HL-60 (cell line): ENCODE measurements at regions not wholly inside any gene's neighbourhood (a gene's known extent, or its start where the extent isn't known, plus 50 kb on each side); places are given as distances from the start of the nearest gene placed in this dataset.

ENCODE experiments used
- DNase-seq, 2 experiments: peaks; one replicate each; pipeline ENCODE4 v3.0.0-alpha.2; 2010 to 2020; ENCODE audit warnings: low read depth in 1 of 2, low spot score in 1 of 2
- H3K27ac ChIP-seq: fragments of 250-450 bp; sonication (Bioruptor Pico); replicated peaks from 2 replicates; pipeline ENCODE4 v1.5.1; 2020; ENCODE audit warnings: mild to moderate bottlenecking, moderate library complexity
- H3K27me3 ChIP-seq: fragments of 250-450 bp; sonication (Bioruptor Pico); 2 replicates; pipeline ENCODE4 v1.5.1; 2021; ENCODE audit warnings: mild to moderate bottlenecking, moderate library complexity; ENCODE audit not compliant: insufficient read depth, poor library complexity, severe bottlenecking
- H3K4me3 ChIP-seq: replicated peaks from 2 replicates; pipeline ENCODE4 v1.5.1; 2011; ENCODE audit warnings: mild to moderate bottlenecking, control low read depth, low read length; ENCODE audit not compliant: insufficient read depth
- GABPA ChIP-seq: IDR thresholded peaks from 2 replicates; pipeline ENCODE4 v1.6.1; 2012; ENCODE audit warnings: low read depth
- POLR2AphosphoS5 ChIP-seq: IDR thresholded peaks from 2 replicates; pipeline ENCODE4 v1.6.1; 2012; ENCODE audit warnings: low read depth
- SPI1 ChIP-seq: IDR thresholded peaks from 2 replicates; pipeline ENCODE4 v1.6.1; 2012; ENCODE audit warnings: low read depth, mild to moderate bottlenecking, borderline replicate concordance
- TF ChIP-seq, protein P1 (sequence below): IDR thresholded peaks from one replicate; pipeline ENCODE4 v1.5.1; 2011; ENCODE audit warnings: low read length, control low read depth, inconsistent platforms; ENCODE audit not compliant: insufficient read depth
- TF ChIP-seq, protein P2 (sequence below): IDR thresholded peaks from 2 replicates; pipeline ENCODE4 v1.6.1; 2012; ENCODE audit warnings: low read depth; ENCODE audit not compliant: insufficient replicate concordance

DNA sequence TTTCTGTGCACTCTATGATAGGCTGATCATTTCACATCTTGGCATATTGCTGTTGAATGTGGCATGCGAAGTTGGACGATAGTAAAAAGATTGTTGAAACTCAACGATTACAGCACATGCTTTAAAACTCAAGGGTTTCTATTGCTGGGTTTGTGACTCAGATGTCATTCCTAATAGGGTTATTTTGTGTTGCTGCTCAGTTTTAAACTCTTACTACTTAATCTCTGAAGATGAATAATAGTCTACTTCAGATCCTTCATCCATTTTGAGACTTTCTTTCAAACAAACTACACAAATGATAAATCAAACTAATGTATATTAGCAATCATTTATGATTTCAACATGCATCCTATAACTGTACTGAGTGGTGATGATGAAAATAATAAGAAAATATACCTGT lies 71.3 kb upstream of the MBNL1 start:
- H3K27me3 ChIP-seq, result no peaks in the 10 kb centered on the region
- DNase-seq, result no peak
- peak overlapping the region; percentile 91 for H3K27ac ChIP-seq
- no peak overlapping the region for H3K4me3 ChIP-seq
- TF ChIP-seq, protein P1, sequence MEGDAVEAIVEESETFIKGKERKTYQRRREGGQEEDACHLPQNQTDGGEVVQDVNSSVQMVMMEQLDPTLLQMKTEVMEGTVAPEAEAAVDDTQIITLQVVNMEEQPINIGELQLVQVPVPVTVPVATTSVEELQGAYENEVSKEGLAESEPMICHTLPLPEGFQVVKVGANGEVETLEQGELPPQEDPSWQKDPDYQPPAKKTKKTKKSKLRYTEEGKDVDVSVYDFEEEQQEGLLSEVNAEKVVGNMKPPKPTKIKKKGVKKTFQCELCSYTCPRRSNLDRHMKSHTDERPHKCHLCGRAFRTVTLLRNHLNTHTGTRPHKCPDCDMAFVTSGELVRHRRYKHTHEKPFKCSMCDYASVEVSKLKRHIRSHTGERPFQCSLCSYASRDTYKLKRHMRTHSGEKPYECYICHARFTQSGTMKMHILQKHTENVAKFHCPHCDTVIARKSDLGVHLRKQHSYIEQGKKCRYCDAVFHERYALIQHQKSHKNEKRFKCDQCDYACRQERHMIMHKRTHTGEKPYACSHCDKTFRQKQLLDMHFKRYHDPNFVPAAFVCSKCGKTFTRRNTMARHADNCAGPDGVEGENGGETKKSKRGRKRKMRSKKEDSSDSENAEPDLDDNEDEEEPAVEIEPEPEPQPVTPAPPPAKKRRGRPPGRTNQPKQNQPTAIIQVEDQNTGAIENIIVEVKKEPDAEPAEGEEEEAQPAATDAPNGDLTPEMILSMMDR, result no peak
- TF ChIP-seq GABPA (no peak), SPI1 (no peak)
- TF ChIP-seq, protein P2, sequence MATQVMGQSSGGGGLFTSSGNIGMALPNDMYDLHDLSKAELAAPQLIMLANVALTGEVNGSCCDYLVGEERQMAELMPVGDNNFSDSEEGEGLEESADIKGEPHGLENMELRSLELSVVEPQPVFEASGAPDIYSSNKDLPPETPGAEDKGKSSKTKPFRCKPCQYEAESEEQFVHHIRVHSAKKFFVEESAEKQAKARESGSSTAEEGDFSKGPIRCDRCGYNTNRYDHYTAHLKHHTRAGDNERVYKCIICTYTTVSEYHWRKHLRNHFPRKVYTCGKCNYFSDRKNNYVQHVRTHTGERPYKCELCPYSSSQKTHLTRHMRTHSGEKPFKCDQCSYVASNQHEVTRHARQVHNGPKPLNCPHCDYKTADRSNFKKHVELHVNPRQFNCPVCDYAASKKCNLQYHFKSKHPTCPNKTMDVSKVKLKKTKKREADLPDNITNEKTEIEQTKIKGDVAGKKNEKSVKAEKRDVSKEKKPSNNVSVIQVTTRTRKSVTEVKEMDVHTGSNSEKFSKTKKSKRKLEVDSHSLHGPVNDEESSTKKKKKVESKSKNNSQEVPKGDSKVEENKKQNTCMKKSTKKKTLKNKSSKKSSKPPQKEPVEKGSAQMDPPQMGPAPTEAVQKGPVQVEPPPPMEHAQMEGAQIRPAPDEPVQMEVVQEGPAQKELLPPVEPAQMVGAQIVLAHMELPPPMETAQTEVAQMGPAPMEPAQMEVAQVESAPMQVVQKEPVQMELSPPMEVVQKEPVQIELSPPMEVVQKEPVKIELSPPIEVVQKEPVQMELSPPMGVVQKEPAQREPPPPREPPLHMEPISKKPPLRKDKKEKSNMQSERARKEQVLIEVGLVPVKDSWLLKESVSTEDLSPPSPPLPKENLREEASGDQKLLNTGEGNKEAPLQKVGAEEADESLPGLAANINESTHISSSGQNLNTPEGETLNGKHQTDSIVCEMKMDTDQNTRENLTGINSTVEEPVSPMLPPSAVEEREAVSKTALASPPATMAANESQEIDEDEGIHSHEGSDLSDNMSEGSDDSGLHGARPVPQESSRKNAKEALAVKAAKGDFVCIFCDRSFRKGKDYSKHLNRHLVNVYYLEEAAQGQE, result no peak

DNA sequence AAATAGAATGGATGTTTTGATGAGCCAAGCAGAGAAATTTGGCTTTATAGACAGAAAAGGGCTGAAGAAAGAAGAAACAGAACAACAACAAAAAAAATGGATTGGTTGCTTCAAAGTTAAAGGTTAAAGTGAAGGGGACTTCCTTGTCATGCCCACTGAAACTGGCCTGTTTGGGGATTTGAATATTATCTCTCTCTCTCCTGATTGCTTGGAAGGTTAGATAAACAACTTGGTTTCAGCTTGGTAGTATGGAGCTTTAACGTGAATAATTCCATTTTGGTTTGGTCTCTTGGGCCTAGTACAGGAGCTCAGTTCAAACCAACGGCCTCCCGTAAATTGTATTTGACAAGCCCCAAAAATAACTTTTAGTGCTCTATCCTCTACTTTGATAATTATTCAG lies 70.8 kb upstream of the MBNL1 start:
- DNase-seq, result no peak

DNA sequence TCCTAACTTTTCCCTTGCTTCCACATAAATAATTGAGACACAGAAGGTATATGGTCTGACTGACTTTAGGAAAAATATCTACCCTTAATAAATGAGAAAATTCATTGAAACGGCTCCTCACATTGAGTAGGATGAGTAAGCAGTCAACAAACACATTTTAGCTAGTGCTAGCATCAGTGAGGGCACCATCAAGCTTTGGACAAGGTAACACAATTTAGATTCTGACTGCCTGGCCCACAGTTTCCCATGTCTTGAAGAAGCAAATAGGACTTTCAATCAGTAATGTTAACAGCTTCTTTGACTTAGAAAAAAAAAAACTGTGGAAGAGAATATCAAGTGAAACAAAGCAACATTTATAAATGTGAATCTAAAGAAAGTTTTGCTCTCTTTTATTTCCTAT lies 70.1 kb upstream of the MBNL1 start:
- no peaks in the 10 kb centered on the region for H3K27me3 ChIP-seq
- no peak overlapping the region for H3K4me3 ChIP-seq
- TF ChIP-seq GABPA, result no peak
- TF ChIP-seq, protein P1, result no peak
- DNase-seq, result no peak
- H3K27ac ChIP-seq, result peak overlapping the region; percentile 91

More for the DNA sequence above, 70.8 kb upstream of the MBNL1 start:
- Histone ChIP-seq H3K27me3 (no peaks in the 10 kb centered on the region), H3K4me3 (no peak overlapping the region), H3K27ac (peak overlapping the region; percentile 91)
- TF ChIP-seq, protein P1, result no peak
- TF ChIP-seq POLR2AphosphoS5 (no peak), GABPA (no peak), SPI1 (no peak)
- TF ChIP-seq, protein P2, result no peak

DNA sequence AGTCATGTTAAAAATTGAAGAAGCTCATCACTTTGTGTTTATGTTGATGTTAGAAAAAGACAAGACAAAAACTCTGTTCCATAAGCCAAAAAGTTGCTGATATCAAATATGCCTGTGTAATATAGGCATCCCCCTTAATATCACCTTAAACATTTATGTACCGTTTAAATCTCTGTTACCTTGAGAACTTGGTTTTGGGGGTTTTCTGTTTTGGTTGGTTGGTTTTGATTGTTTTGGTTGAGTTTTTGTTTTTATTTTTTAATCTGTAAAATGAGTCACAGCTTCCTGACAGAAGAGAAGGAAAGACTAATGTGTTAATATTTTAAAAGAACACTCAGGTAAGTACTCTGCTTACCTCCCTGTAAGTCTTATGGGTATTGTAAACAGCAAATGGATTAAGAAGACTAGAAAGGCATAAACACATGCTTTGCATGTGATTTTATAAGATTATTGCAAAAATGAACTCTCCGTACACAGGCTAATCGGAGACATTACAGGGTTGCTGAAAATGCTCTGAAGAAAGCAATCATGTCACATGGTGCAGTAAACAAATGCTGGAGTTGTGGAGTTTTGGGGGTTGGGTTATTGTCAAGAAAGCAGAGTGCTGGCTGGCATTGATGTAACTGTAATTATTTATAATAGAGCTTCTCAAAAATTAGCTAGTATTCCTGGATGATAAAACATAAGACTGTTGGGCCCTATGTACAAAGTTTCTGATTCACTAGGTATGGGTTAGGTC lies 69.5 kb upstream of the MBNL1 start:
- TF ChIP-seq, protein P1, result no peak
- no peak for TF ChIP-seq SPI1
- no peaks in the 10 kb centered on the region for H3K27me3 ChIP-seq
- DNase-seq, result peak in 1 of 2 experiments; percentile 32
- peak overlapping the region; percentile 91 for H3K27ac ChIP-seq
- H3K4me3 ChIP-seq, result no peak overlapping the region
